Stimulated activated CD4-positive, alpha-beta T cell treated with anti-CD3 and anti-CD28 coated beads, Interleukin-15, amount 100 ng/mL, for 24 hours (primary cell): ENCODE measurements at regions not wholly inside any gene's neighbourhood (a gene's known extent, or its start where the extent isn't known, plus 50 kb on each side); places are given as distances from the start of the nearest gene placed in this dataset.
A peak's percentile ranks its signal among the peaks of the same experiment; 100 is the strongest.
"Not testable (repeated sequence)": the region's sequence is repeated elsewhere in the genome, so short reads cannot be mapped to it uniquely, and the experiment has no call there.

Experiments used
- DNase-seq: peaks from one replicate; pipeline ENCODE4 v3.0.0-alpha.2; 2020

DNA sequence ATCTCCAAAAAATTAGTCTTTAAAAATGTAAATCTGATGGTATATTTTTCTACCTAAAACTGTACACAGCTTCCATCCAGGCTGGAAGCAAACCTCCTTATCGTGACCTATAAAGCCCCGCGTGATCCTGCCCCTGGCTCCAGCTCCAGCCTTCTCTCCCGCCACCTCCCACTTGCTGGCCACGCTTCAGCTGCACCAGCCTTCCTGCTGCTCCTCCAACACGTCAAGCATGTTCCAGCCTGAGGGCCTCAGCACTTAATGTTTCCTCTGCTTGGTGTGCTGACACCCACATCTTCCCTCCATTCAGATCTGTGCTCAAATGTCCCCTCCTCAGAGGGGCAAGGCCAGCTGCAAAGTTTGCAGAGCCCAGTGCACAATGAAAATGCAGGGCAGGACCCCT, 123.5 kb upstream of the MAGI3 start:
- DNase-seq = no peak

DNA sequence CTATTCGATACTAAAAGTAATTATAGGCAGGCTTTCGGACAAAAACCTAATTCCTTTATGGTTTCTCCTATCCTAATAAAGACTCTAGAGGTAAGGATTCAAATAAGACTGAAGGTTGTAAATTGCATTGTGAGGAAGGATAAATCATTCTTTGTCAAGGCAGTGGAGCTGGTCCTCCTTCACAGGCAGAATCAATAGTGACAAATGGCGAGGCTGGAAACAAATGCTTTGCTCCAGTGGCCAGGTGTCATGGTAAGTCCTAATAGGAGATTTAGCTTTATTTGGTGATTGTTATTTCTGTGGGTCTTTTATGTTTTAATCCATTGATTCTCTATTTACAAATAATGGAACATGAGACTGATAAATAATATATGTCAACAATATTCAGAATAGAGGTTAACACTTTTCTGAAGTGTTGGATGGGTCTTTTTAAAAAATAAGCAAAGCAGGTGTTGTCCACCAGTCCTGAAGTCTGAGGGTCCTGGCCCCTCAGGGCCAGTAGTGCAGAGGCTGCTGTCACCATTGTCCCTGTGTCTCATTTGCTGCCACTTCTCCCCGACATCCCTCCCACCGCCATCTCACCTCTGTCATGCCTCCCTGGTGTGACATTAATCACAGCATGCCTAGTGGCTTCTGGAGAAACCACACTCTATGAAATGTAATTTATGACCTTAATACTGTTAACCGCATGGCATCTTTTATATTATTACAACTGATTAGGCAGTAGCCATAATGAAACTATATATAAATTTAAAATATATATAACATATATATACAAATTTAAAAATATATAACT, 120.9 kb upstream of the MAGI3 start:
- DNase-seq = peak; percentile 3

DNA sequence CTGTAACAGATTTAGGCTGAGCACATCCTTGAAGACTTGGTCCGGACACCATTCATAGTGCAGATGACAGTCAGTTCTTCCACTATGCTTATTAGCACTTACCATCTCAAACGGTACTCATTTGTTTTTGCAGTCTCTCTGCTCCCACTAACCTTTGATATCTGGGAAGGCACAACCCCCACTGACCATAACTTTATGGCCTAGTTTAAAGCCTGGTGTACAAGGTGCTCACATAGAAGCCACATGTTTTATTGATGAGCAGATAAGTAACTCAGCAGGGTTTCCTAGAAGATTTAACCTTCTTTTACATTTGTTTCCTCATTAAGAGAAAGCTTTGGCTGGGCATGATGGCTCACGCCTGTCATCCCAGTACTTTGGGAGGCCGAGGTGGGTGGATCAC, 119.3 kb upstream of the MAGI3 start:
- DNase-seq = no peak

DNA sequence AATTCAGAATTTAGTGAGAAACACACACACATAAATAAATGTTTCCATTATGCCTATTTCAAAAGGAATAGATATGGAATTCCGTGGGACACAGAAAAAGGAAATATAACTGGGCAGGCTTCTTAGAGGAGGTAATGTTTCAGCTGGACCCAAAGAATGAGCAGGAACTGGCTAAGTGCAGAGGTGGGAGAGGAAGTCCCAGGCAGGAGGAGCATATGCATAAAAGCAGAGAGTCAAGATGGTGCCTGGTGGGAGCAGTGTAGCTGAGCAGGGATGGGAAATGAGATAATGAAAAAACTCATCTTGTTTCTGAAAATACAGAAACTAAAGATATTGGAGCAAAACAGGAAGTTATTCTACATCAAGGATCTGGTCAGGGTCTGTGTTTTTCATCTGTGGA, 115.2 kb upstream of the MAGI3 start:
- no peak for DNase-seq

DNA sequence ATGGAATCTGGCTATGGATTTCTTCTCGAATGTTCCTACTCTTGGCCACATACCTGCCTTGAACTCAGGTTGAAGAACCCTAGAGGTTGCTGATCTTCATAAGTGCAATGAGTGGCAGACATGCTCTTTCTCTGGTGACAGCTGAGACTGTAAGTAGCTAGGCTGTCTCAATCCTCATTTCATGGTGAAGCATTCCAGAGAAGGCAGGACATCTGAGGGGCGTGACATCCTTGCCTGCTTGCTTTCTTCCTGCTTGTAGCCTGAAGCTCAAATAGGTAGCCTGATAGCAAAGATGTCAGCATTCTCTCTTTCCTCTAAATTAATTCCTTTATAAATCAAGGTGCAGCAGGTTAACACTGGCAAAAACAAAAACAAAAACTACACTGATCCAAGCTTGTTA, 114.6 kb upstream of the MAGI3 start:
- no peak for DNase-seq

DNA sequence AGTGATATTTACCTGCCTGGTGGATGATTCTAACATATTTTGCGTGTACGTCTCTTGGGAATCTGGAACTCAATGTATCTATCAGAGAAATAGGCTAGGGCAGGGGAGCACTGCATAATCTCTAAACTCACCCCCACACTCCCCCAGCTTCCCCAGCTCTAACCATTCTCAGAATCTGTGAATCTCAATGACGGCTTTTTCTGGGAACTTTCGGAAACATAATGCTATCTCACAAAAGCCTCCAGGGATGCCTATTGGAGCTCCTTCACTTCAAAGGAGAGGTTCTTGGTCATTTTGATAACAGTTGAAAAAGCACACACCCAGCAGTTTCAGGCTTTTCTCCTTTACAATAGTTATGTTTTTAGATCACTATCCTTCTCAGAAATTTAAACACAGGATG, 113.8 kb upstream of the MAGI3 start:
- no peak for DNase-seq

DNA sequence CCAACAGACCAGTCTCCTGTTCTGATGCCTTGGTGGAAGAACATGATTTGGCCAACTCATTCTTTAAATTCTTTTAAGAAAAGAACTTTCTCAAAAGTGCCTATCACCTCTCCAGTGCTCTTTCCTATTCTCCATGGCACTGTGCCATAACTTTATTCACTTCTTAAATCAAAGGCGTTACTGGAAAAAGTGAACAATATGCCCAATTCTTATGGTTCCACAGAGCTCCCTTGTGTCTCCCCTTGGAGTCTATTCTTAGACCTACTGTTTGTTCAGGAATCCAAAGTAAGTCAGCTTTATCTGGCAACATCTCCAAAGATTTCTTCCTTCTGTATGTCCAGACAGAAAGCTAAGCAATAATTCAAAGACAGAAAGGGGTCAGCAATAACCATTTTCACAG, 111.9 kb upstream of the MAGI3 start:
- DNase-seq = no peak

DNA sequence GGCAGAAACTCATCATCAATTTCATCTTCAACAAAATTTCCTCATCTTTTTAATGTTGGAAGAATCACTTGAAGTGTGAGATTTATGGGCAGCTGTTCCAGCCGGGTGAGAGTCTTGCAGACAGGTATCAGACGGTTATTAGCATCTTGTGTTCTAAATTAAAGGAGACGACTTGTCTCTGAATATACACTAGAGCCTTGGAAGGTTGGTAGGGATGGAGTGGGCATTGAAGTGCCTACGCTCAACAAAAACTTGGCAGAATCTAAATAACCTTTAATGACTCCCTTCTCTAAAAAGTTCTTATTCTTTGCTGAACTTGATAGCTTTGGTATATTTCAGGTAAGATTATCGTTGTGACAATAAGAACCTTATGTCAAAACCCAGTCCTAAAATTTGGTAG, 111.5 kb upstream of the MAGI3 start:
- DNase-seq = no peak

DNA sequence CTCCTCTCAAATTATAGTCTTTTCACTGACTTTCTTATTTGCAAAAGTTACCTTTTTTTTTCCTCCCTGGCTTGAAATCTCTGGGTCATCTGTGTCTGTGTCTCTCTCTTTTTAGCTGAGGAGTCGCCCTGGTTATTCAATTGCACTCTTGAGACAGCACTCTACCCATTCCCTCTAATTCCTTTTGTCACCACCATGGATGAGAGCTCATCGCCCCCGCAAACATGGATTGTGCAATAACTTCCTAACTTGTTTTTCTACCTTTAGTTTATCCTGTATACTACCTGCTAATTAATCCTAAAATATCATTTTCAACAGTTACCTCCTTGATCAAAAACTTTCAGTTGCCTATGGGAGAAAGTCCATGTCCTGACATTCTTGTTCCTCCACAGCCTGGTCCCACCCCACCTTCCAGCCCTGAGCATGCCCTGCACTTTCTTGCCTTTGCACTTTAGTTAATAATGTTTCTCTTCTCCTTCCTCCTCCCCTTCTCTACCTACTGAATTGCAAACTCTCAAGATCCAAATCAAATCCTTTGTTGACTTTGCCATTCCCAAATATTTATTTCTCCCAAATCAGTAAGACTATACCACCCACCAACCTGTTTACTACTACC, 110.4 kb upstream of the MAGI3 start:
- no peak for DNase-seq

DNA sequence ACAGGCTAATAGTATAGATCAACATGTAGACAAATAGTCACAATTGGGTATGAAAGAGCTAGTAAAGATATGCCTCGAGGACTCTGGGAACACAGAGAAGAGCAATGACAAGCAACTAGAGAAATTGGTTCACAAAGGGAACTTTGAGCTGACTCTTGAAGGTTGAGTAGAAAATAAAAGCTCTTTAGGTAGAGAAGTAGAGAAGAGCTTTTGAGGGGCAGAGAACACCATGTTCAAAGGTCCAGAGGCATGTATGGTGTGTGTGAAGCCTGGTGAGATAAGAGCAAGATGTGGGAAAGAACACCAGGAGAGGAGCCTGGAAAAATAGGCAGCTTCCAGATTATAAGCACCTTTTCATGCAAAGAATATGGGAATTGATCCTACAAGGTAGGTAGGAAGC, 109.7 kb upstream of the MAGI3 start:
- DNase-seq = no peak

DNA sequence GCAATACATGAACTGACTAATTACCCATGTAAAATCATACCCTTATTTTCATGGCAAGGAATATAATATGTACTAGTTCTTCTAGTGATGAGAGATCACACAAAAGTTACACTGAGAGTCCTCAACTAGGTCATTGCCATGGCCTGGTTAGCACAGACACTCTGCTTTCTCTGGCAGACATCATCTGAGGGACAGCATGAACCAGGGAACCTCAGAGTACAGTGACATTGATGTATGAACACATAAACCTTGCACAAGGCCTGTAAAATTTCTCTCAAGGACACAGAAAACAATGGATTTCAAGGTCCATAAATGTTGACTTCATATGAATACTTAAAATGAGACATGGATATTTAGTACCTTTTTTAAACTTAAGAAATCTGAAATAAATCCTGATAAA, 108.8 kb upstream of the MAGI3 start:
- no peak for DNase-seq

DNA sequence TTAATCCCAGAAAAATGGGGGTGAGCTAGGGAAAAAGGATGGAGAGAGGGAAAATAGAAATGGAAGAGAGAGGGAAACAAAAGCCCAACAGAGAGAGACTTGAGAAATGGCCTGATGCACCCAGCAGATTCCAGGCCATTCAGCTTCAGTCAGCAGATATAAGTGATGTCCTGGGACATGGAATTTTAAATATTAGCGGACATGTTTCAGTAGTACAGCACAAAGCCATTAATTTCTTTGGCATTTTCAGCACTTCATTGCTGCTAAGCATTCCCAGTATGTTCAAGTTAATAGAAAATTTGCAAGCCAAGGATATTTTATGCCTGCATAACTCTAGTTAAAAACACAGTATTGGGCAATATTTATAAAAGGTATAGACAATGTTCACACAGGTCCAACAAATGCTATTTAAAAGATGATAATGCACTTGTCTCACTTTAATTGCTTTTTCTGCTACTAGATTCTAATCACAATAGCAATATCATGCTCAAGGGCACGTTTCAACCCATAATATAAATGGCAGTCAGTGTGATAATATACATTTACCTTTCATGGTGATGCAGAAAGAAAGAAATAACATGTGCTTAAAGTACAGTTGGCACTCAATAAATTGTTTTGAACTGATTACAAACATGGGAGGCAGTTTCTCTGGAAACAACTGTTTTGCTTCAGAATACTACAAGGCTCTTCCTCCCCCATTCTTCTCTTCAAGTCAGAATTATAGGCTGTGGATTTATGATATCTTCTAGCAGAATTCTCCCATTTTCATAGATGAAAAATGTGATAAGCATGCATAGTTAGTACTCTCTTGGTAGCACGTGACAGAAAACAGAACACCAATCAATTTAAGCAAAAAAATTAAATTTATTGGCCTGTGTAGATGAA, 108.1 kb upstream of the MAGI3 start:
- no peak for DNase-seq

DNA sequence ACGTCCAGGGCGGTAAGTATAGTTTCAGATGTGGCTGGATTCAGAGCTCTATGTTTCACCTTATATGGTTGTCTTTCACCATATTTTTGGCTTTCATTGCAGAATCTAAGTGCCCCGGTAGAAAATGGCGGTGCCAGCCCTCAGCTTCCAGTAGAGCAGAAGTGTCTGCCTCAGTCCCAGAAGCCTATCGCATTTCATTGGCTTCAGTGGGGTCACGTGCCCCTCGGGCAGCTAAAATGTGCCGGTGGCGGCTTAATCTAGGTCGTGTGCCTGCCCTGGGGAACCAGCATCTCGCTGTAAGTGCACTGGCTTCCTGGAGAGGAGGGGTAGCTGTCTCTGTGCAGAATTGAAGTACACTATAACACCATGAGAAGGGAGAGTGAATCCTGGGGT, 107.4 kb upstream of the MAGI3 start:
- DNase-seq = no peak

DNA sequence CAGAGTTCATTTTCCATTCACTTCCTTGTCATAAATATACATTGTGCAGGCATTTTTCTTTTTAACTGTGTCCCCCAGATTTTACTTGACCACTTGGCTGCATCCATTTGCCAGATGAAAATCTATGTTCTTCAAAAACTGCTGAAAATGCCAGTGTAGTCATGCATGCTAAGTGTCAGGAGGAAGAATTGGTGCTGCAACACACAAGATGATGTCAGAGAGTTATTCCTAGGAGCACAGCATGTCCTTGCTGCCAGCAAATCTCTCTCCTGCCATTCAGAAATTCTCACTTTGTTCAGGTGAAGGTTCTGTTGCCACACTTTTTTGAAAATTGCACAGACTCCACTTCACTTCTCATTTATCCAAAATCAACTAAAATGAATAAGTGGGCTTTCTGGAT, 106.4 kb upstream of the MAGI3 start:
- no peak for DNase-seq

DNA sequence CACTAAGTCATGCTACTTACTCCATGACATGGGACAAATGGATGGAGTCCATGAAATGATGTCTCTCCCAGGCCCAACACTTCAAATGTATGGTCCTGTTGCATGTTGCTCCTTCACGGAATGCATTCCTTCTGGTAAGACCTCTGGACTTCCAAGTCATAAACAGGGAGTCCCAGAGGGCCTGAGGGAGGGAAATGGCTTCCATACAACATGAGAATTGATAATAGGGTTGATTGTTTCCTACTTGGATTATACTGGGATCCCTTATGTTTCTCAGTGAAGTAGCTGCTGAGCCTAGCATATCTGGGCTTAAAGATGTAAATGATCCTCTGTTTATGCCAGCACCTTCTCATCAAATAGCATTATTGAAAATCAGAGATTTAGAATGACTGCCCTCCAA, 104.2 kb upstream of the MAGI3 start:
- DNase-seq = no peak

DNA sequence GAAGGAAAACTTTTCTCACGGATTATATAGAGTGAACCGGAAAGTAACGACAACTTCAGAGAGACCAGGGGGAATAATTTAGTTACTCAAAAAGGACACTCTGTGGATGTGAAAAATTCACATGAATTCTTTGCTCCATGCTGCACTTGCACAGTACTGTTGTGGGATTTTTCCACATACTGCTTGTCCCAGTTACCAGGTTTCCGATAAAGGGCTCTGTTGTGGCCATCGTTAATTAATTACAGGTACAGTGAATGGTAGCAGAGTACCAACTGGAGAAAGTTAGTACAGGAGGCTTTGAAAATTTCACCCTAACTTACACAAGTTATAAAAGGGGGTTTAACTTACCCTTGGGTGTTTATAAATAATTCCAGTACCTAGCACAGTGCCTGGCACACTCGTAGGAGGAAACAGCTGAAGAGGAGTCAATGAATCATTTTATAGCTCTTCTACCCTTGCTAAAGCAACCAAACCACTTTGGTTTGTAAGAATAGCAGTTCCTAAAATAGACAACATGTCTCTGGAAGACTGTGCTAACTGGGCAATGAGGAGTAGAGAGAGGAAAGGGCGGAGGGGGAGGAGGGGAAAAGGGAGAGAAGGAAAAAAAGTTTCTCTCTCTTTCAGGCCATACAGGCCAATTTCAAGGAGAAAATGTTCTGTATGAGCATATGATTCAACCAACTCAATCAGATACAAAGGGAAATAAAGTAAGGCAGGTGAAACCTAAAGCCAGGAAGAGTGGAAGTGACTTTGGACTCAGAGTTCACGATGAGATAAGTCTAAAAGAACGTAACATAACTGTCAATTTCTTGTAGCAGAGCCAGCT, 98.3 kb upstream of the MAGI3 start:
- DNase-seq = no peak

DNA sequence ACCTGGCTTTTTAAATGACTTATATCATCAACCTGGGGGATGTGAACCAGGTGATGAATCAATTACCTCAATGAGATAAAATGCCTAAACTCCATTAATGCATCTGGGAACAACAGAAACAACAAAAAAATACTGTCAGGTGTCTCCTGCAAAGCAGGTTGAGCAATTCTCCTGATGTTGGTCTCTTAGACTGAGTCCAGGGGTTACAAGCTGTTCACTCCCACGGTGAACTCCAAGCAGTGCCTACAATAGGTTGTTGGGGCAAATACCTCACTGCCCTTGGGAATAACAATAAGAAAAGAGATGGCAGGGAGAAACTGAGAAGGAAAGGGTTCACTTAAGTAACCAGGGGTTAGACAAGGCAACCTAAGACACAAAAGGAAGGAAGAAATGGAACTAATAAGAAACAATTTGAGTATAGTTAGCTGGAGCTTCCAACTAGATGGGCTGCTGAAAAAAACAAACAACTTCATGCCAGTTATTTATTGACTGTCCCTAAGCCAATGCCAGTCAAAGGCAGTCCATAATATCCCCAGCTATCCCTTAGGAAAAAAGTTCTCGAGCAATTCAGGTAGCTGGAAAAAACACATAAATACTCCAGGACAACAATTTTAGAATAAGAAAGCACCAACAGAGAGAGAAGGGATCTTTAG, 97.6 kb upstream of the MAGI3 start:
- DNase-seq = no peak

DNA sequence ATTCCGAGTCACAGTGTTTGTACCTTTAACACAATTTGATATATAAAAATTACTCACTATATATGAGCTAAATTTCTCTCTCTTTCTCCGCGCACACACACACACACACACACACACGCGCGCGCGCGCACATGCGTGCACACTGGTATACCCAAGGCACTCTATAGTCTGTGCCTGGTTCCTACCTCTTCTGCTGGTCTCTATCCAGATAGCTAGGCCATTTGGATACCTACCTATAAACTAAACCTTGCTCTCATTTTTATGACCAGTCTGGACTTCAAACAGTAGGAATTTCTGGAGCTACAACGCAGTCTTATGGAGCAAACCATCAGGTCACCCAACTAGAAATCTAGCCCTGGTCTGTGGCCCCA, 97.1 kb upstream of the MAGI3 start:
- DNase-seq = no peak

DNA sequence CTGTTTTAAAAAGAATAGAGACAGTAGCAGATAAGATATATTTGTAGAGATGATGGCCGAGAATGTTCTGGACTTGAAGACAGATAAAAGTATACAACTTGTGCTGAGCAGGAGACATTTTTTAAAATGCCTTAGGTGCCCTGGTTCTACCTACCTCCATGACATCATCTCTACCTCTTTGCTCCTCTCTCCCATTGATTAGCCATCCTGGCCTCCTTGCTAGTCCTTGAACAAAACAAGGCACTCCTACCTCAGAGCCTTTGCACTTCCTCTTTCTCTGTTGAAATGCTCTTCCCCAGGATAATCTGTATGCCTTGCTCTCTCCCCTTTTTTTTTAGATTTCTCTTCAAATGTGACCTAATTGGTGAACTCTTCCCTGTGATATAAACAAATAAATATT, 92.6 kb upstream of the MAGI3 start:
- no peak for DNase-seq

DNA sequence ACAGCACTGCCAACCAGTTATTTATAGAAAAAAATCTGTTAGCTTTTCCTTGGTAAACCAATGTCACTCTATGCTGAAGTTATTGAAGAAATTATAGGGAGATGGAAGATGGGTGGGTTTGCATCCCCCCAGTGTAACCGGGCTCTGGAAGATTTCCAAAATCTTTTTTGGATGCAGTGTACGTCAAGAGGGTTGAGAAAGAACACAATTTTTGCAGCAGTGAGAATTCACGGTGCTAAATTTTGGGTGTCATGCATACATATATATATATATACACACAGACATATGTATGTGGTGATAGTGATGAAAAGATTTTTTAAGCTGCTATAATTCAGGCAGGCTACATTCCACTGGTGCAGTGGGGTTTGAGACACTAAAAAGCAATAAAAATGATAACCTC, 91.4 kb upstream of the MAGI3 start:
- DNase-seq = no peak

DNA sequence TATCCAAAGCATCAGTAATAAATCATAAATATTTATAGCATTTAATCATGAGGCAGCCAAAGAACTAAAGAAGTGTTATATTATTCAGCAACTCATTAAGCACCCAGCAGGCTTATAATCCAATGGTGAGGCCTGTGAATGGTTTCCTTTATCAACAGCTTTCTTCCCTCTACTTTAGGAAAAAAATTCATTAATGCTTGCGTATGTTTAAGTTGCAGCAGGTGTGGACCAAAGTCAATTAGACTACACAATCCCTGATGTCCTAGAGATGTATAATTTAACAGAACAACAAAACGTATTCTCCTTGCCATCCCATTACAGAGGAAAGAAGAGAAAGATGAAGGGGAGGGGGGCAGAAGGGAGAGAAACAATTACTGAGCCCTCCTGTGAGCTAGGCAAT, 87.7 kb upstream of the MAGI3 start:
- DNase-seq = no peak

DNA sequence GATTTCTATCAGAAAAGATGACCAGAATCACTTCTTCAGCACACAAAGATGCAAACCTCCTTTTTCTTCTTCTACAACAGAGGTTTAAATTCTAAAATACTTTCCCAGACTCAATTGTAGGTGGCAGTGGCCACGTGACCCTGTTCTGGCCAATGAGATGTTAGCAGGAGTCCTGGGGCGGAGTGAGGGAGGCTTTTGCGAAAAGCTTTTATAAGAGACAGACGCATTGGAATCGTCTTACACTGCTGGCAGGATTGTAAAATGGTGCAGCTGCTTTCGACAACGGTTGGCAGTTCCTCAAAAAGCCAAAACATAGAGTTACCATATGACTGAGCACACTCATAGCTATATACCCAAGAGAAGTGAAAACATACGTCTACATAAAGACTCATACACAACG, 87.0 kb upstream of the MAGI3 start:
- DNase-seq = no peak

DNA sequence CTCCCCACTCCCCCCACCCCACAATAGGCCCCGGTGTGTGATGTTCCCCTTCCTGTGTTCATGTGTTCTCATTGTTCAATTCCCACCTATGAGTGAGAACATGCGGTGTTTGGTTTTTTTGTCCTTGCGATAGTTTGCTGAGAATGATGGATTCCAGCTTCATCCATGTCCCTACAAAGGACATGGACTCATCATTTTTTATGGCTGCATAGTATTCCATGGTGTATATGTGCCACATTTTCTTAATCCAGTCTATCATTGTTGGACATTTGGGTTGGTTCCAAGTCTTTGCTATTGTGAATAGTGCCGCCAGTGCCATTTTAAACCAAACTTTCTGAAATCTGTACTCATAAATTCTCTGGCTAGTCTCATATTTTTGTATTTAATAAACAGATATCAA, 85.3 kb upstream of the MAGI3 start:
- DNase-seq = not testable (repeated sequence)
